ENCODE measurements at regions not wholly inside any gene's neighbourhood (a gene's known extent, or its start where the extent isn't known, plus 50 kb on each side); places are given as distances from the start of the nearest gene placed in this dataset.

- no peaks in the 10 kb centered on the region for H3K36me3 Mint-ChIP-seq (ENCODE audit: low read depth, unreplicated experiment)
- DNase-seq (ENCODE audit: low spot score) = no peak
- no peak overlapping the region for H3K4me3 Mint-ChIP-seq (ENCODE audit: unreplicated experiment)
- no peak overlapping the region for H3K27ac Mint-ChIP-seq (ENCODE audit: unreplicated experiment)
- TF ChIP-seq, protein P1, sequence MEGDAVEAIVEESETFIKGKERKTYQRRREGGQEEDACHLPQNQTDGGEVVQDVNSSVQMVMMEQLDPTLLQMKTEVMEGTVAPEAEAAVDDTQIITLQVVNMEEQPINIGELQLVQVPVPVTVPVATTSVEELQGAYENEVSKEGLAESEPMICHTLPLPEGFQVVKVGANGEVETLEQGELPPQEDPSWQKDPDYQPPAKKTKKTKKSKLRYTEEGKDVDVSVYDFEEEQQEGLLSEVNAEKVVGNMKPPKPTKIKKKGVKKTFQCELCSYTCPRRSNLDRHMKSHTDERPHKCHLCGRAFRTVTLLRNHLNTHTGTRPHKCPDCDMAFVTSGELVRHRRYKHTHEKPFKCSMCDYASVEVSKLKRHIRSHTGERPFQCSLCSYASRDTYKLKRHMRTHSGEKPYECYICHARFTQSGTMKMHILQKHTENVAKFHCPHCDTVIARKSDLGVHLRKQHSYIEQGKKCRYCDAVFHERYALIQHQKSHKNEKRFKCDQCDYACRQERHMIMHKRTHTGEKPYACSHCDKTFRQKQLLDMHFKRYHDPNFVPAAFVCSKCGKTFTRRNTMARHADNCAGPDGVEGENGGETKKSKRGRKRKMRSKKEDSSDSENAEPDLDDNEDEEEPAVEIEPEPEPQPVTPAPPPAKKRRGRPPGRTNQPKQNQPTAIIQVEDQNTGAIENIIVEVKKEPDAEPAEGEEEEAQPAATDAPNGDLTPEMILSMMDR (IDR thresholded peaks at IDR 0.05; ENCODE audit: unreplicated experiment) = no peak
- H3K27me3 Mint-ChIP-seq (ENCODE audit: unreplicated experiment) = no peaks in the 10 kb centered on the region
- no peaks in the 10 kb centered on the region for H3K4me1 Mint-ChIP-seq (ENCODE audit: unreplicated experiment)
- no peaks in the 10 kb centered on the region for H3K9me3 Mint-ChIP-seq (ENCODE audit: unreplicated experiment)
Measured at GRCh38 chr3:46089237-46090011, 62.1 kb upstream of the XCR1 start.

- no peak overlapping the region for H3K4me3 Mint-ChIP-seq (ENCODE audit: unreplicated experiment)
- TF ChIP-seq, protein P1 (IDR thresholded peaks at IDR 0.05; ENCODE audit: unreplicated experiment) = no peak
- no peak for DNase-seq (ENCODE audit: low spot score)
- H3K36me3 Mint-ChIP-seq (ENCODE audit: low read depth, unreplicated experiment) = no peaks in the 10 kb centered on the region
- H3K9me3 Mint-ChIP-seq (ENCODE audit: unreplicated experiment) = no peaks in the 10 kb centered on the region
- no peaks in the 10 kb centered on the region for H3K27me3 Mint-ChIP-seq (ENCODE audit: unreplicated experiment)
- no peaks in the 10 kb centered on the region for H3K4me1 Mint-ChIP-seq (ENCODE audit: unreplicated experiment)
- no peak overlapping the region for H3K27ac Mint-ChIP-seq (ENCODE audit: unreplicated experiment)
Measured at GRCh38 chr3:46087871-46088270, 60.6 kb upstream of the XCR1 start.

DNA sequence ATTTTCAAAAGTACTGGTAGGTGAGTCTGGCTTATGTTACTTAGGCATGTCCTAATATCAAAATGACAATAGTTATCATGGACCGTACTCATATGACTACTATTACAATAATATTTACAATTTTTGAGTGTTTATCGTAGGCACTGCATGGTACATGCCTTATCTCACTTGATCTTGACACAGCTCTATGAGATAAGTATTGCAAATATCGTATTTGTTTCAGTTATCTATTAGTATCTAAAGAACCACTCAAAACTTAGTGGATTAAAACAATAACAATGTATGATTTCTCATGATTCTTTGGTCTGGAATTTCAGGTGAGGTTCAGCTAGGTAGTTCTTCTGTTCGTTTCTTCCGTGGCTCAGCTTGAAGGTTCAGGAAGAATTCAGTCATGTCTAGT is 59.7 kb upstream of the XCR1 start:
- TF ChIP-seq, protein P1 (IDR thresholded peaks at IDR 0.05; ENCODE audit: unreplicated experiment) = no peak
- H3K36me3 Mint-ChIP-seq (ENCODE audit: low read depth, unreplicated experiment) = no peaks in the 10 kb centered on the region
- no peak overlapping the region for H3K4me3 Mint-ChIP-seq (ENCODE audit: unreplicated experiment)
- no peaks in the 10 kb centered on the region for H3K27me3 Mint-ChIP-seq (ENCODE audit: unreplicated experiment)
- no peak for DNase-seq (ENCODE audit: low spot score)
- no peaks in the 10 kb centered on the region for H3K4me1 Mint-ChIP-seq (ENCODE audit: unreplicated experiment)
- H3K9me3 Mint-ChIP-seq (ENCODE audit: unreplicated experiment) = no peaks in the 10 kb centered on the region
- no peak overlapping the region for H3K27ac Mint-ChIP-seq (ENCODE audit: unreplicated experiment)

DNA sequence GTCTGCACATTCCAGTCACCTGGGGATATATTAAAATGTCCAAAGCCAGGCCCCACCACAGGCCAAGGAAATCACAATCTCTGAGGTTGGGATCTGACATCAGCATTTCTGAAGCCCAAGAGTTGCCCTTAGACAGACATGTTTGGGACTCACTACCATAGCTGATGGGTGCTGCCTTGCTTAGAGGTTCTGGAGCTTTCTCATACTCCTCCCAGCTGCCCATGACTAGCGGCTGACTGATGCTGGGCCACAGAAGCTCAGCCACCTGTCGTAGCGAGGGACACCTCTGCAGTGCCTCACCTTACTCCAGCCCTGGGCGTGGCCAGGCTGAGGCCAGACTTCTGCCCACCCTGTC is 58.8 kb upstream of the XCR1 start:
- DNase-seq (ENCODE audit: low spot score) = no peak
- Mint-ChIP-seq H3K9me3 (ENCODE audit: unreplicated experiment) (no peaks in the 10 kb centered on the region), H3K27me3 (ENCODE audit: unreplicated experiment) (no peaks in the 10 kb centered on the region), H3K27ac (ENCODE audit: unreplicated experiment) (no peak overlapping the region), H3K4me3 (ENCODE audit: unreplicated experiment) (no peak overlapping the region), H3K36me3 (ENCODE audit: low read depth, unreplicated experiment) (no peaks in the 10 kb centered on the region), H3K4me1 (ENCODE audit: unreplicated experiment) (no peaks in the 10 kb centered on the region)
- TF ChIP-seq, protein P1 (IDR thresholded peaks at IDR 0.05; ENCODE audit: unreplicated experiment) = no peak

DNA sequence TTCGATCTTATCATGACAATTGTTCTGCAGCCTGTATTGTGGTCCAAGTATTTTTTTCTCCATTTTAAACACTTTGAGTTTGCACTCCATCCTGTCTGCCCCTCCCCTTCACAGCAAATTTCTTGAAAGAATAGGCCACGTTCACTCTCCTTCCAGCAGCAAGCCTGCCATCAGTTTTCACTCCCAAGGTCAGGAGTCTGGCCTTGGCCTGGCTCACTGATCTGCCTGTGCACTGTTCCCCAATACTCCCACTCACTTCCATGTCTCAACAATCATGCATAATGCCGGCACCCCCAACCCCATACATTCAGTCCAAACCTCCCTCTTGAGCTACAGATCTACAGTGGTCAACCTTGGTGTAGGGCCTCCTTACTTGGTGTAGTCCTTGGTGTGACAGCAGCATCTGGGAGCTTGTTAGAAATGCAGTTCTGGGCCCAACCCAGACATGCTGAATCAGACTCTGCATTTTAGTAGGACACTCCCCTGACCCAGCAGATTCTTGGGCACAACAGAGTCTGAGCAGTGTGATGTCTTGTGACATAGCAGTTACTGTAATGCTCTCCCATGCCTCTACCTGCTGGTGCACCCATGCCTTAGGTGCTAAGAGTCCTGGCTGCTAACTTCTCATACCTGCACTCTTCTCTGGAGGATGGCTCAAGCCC is 58.3 kb upstream of the XCR1 start:
- H3K4me1 Mint-ChIP-seq (ENCODE audit: unreplicated experiment) = no peaks in the 10 kb centered on the region
- H3K36me3 Mint-ChIP-seq (ENCODE audit: low read depth, unreplicated experiment) = no peaks in the 10 kb centered on the region
- no peak overlapping the region for H3K4me3 Mint-ChIP-seq (ENCODE audit: unreplicated experiment)
- TF ChIP-seq, protein P1 (IDR thresholded peaks at IDR 0.05; ENCODE audit: unreplicated experiment) = no peak
- no peaks in the 10 kb centered on the region for H3K27me3 Mint-ChIP-seq (ENCODE audit: unreplicated experiment)
- H3K27ac Mint-ChIP-seq (ENCODE audit: unreplicated experiment) = no peak overlapping the region
- H3K9me3 Mint-ChIP-seq (ENCODE audit: unreplicated experiment) = no peaks in the 10 kb centered on the region
- DNase-seq (ENCODE audit: low spot score) = no peak
